ENCODE measurements at regions not wholly inside any gene's neighbourhood (a gene's known extent, or its start where the extent isn't known, plus 50 kb on each side); places are given as distances from the start of the nearest gene placed in this dataset.

- TF ChIP-seq CTCF (IDR thresholded peaks at IDR 0.05; ENCODE audit: unreplicated experiment in 3 of 3) = no peak
- H3K4me1 Mint-ChIP-seq = peaks cover 9% of the 10 kb centered on the region
- H3K36me3 Mint-ChIP-seq (ENCODE audit: low read depth) = no peaks in the 10 kb centered on the region
- H3K9me3 Mint-ChIP-seq = no peaks in the 10 kb centered on the region
- no peak overlapping the region for H3K4me3 Mint-ChIP-seq
- no peaks in the 10 kb centered on the region for H3K27me3 Mint-ChIP-seq (ENCODE audit: low read depth)
- H3K27ac Mint-ChIP-seq = peak overlapping the region in 1 of 3 experiments; percentile 50
Measured at GRCh38 chr11:28547321-28547741, 439.1 kb downstream of the METTL15 start.

DNA sequence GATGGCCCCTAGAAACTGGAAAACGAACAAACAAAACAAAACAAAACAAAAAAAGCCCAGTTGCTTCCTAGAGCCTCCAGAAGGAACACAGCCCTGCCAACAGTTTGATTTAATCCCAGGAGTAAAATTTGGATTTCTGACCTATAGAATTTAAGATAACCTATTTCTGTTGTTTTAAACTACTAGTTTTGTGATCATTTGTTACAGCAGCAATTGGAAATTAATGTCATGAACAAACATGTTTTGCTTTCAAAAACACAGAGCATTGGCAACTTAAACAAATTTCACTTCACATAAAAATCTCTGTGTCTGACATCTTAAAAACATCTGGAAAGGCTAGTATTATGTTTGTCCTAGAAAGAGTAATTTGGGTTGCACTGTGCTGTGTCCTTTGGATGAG is 437.3 kb downstream of the METTL15 start:
- H3K9me3 Mint-ChIP-seq = no peaks in the 10 kb centered on the region
- H3K27ac Mint-ChIP-seq = peak overlapping the region; percentile 13 to 71 (median 52)
- peaks cover 9% of the 10 kb centered on the region for H3K4me1 Mint-ChIP-seq
- H3K36me3 Mint-ChIP-seq (ENCODE audit: low read depth) = no peaks in the 10 kb centered on the region
- H3K4me3 Mint-ChIP-seq = no peak overlapping the region
- TF ChIP-seq CTCF (IDR thresholded peaks at IDR 0.05; ENCODE audit: unreplicated experiment in 3 of 3) = no peak
- no peaks in the 10 kb centered on the region for H3K27me3 Mint-ChIP-seq (ENCODE audit: low read depth)

DNA sequence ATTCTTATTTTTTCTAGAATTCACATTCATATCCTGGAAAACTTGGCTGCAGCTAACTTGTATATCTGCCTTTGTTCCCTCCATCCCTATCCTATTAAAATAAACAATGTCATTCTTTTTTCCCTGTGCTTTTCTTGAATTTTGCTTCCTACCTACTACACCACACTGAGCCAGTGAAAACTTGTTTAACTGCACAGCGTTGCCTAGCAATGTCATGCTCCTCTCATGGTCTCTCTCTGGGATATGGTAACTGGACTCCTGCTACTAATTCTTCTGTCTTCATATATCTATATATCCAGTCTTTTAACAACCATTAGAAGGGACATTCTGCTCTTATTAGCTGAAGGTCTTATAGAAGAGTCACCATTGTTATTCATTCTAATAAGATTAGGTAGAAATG is 434.4 kb downstream of the METTL15 start:
- no peaks in the 10 kb centered on the region for H3K27me3 Mint-ChIP-seq (ENCODE audit: low read depth)
- no peak overlapping the region for H3K4me3 Mint-ChIP-seq
- no peaks in the 10 kb centered on the region for H3K9me3 Mint-ChIP-seq
- no peaks in the 10 kb centered on the region for H3K36me3 Mint-ChIP-seq (ENCODE audit: low read depth)
- peaks cover 9% of the 10 kb centered on the region for H3K4me1 Mint-ChIP-seq
- no peak for TF ChIP-seq CTCF (IDR thresholded peaks at IDR 0.05; ENCODE audit: unreplicated experiment in 3 of 3)
- peak overlapping the region in 2 of 3 experiments; percentile 45 to 54 for H3K27ac Mint-ChIP-seq

GRCh38 chr11:28539239-28540030 is 431.2 kb downstream of the METTL15 start:
- H3K4me3 Mint-ChIP-seq = no peak overlapping the region
- H3K4me1 Mint-ChIP-seq = peaks cover 5% of the 10 kb centered on the region
- no peaks in the 10 kb centered on the region for H3K36me3 Mint-ChIP-seq (ENCODE audit: low read depth)
- H3K27ac Mint-ChIP-seq = peak overlapping the region in 2 of 3 experiments; percentile 19 to 27
- no peaks in the 10 kb centered on the region for H3K9me3 Mint-ChIP-seq
- no peaks in the 10 kb centered on the region for H3K27me3 Mint-ChIP-seq (ENCODE audit: low read depth)
- TF ChIP-seq CTCF (IDR thresholded peaks at IDR 0.05; ENCODE audit: unreplicated experiment in 3 of 3) = no peak

- no peak overlapping the region for H3K4me3 Mint-ChIP-seq
- no peaks in the 10 kb centered on the region for H3K27me3 Mint-ChIP-seq (ENCODE audit: low read depth)
- peaks cover 5% of the 10 kb centered on the region for H3K4me1 Mint-ChIP-seq
- H3K27ac Mint-ChIP-seq = no peak overlapping the region
- TF ChIP-seq CTCF (IDR thresholded peaks at IDR 0.05; ENCODE audit: unreplicated experiment in 3 of 3) = no peak
- no peaks in the 10 kb centered on the region for H3K36me3 Mint-ChIP-seq (ENCODE audit: low read depth)
- H3K9me3 Mint-ChIP-seq = no peaks in the 10 kb centered on the region
Measured at GRCh38 chr11:28537822-28538221, 429.6 kb downstream of the METTL15 start.
